Panc1 (cell line): ENCODE measurements at regions not wholly inside any gene's neighbourhood (a gene's known extent, or its start where the extent isn't known, plus 50 kb on each side); places are given as distances from the start of the nearest gene placed in this dataset.

ENCODE experiments used
- CTCF ChIP-seq: fragments of 450-650 bp; IDR thresholded peaks from 2 replicates; pipeline ENCODE4 v1.5.1; 2017; ENCODE audit warnings: mild to moderate bottlenecking
- REST ChIP-seq, 2 experiments: IDR thresholded peaks; 2 replicates each; pipeline ENCODE4 v1.6.1; 2011 to 2012; ENCODE audit warnings: low read depth in 2 of 2, control low read depth in 1 of 2, low read length in 1 of 2, mild to moderate bottlenecking in 1 of 2, moderate library complexity in 1 of 2; ENCODE audit not compliant: insufficient read depth in 1 of 2

- TF ChIP-seq CTCF (no peak), REST (IDR thresholded peaks at IDR 0.05; ENCODE audit: insufficient read depth in 1 of 2, low read depth in 2 of 2, low read length in 1 of 2) (no peak)
These were observed 205.4 kb downstream of the SPATA31A6 start for GRCh38 chr9:42388846-42389245.
